ENCODE measurements at regions not wholly inside any gene's neighbourhood (a gene's known extent, or its start where the extent isn't known, plus 50 kb on each side); places are given as distances from the start of the nearest gene placed in this dataset.
"Not testable (repeated sequence)": the region's sequence is repeated elsewhere in the genome, so short reads cannot be mapped to it uniquely, and the experiment has no call there.

- H3K27me3 ChIP-seq, result no peaks in the 10 kb centered on the region
- no peak overlapping the region for H3K27ac ChIP-seq
- no peaks in the 10 kb centered on the region for H3K4me1 ChIP-seq
- no peak for DNase-seq (ENCODE audit: extremely low spot score in 2 of 2)
- no peaks in the 10 kb centered on the region for H3K36me3 ChIP-seq
- H3K4me3 ChIP-seq, result no peak overlapping the region
- intact Hi-C loops (cut with DNase I), result no loop called here
- H3K9me3 ChIP-seq, result no peaks in the 10 kb centered on the region
- TF ChIP-seq POLR2AphosphoS5 (IDR thresholded peaks at IDR 0.05; ENCODE audit: insufficient read depth in 1 of 2, low read depth in 1 of 2), result no peak
- no peak for TF ChIP-seq POLR2A (IDR thresholded peaks at IDR 0.05)
- no peak for TF ChIP-seq CTCF (IDR thresholded peaks at IDR 0.05)
Observed at GRCh38 chr5:30499402-30499801, 694.1 kb upstream of the CDH6 start.

- TF ChIP-seq POLR2A (IDR thresholded peaks at IDR 0.05) (no peak), CTCF (IDR thresholded peaks at IDR 0.05) (no peak), POLR2AphosphoS5 (IDR thresholded peaks at IDR 0.05; ENCODE audit: insufficient read depth in 1 of 2, low read depth in 1 of 2) (no peak)
- no peak for DNase-seq (ENCODE audit: extremely low spot score in 2 of 2)
- H3K9me3 ChIP-seq, result no peaks in the 10 kb centered on the region
- H3K27me3 ChIP-seq, result no peaks in the 10 kb centered on the region
- no peaks in the 10 kb centered on the region for H3K36me3 ChIP-seq
- no peak overlapping the region for H3K27ac ChIP-seq
- intact Hi-C loops (cut with DNase I), result no loop called here
- no peaks in the 10 kb centered on the region for H3K4me1 ChIP-seq
- no peak overlapping the region for H3K4me3 ChIP-seq
Observed at GRCh38 chr5:30498972-30499371, 694.5 kb upstream of the CDH6 start.

- H3K27ac ChIP-seq; intact Hi-C loops (cut with DNase I); H3K27me3 ChIP-seq; H3K36me3 ChIP-seq; H3K4me1 ChIP-seq; DNase-seq (ENCODE audit: extremely low spot score in 2 of 2); H3K4me3 ChIP-seq; H3K9me3 ChIP-seq: not testable (repeated sequence)
Observed at GRCh38 chr5:30498509-30498908, 695.0 kb upstream of the CDH6 start.

DNA sequence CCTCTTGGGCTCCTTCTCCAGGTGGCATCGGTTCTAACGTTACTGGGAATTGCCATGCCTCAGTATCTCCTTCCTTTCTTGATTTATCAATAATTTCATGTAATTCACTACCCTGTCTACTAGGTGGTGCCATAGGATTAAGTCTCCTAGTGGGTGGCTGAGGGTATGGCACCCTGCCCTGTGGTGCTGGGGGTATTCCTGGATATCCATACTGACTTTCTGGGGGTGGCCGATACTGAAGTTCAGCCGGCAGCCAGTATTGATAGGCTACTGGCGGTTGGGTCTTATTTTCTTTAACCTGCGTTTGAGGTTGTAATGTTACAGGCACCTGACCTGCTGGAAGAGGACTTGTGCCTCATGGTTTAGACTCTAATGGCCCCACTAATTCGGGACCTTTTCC lies 699.4 kb upstream of the CDH6 start:
- H3K27ac ChIP-seq; H3K4me1 ChIP-seq; H3K9me3 ChIP-seq; DNase-seq (ENCODE audit: extremely low spot score in 2 of 2); intact Hi-C loops (cut with DNase I); H3K27me3 ChIP-seq; H3K4me3 ChIP-seq; H3K36me3 ChIP-seq: not testable (repeated sequence)

- no peaks in the 10 kb centered on the region for H3K27me3 ChIP-seq
- H3K27ac ChIP-seq, result no peak overlapping the region
- H3K4me1 ChIP-seq, result no peaks in the 10 kb centered on the region
- H3K9me3 ChIP-seq, result peaks cover 3% of the 10 kb centered on the region
- no peak overlapping the region for H3K4me3 ChIP-seq
- intact Hi-C loops (cut with DNase I), result no loop called here
- H3K36me3 ChIP-seq, result no peaks in the 10 kb centered on the region
- no peak for TF ChIP-seq POLR2AphosphoS5 (IDR thresholded peaks at IDR 0.05; ENCODE audit: insufficient read depth in 1 of 2, low read depth in 1 of 2)
- no peak for TF ChIP-seq POLR2A (IDR thresholded peaks at IDR 0.05)
- TF ChIP-seq CTCF (IDR thresholded peaks at IDR 0.05), result no peak
- DNase-seq (ENCODE audit: extremely low spot score in 2 of 2), result no peak
Observed at GRCh38 chr5:30479104-30479503, 714.4 kb upstream of the CDH6 start.

- intact Hi-C loops (cut with DNase I), result no loop called here
- no peaks in the 10 kb centered on the region for H3K36me3 ChIP-seq
- DNase-seq (ENCODE audit: extremely low spot score in 2 of 2), result no peak
- no peaks in the 10 kb centered on the region for H3K4me1 ChIP-seq
- no peaks in the 10 kb centered on the region for H3K27me3 ChIP-seq
- TF ChIP-seq POLR2AphosphoS5 (IDR thresholded peaks at IDR 0.05; ENCODE audit: insufficient read depth in 1 of 2, low read depth in 1 of 2), result no peak
- no peak for TF ChIP-seq CTCF (IDR thresholded peaks at IDR 0.05)
- no peak for TF ChIP-seq POLR2A (IDR thresholded peaks at IDR 0.05)
- peaks cover 3% of the 10 kb centered on the region for H3K9me3 ChIP-seq
- no peak overlapping the region for H3K4me3 ChIP-seq
- H3K27ac ChIP-seq, result no peak overlapping the region
Observed at GRCh38 chr5:30475429-30475828, 718.1 kb upstream of the CDH6 start.
